Suppressor macrophage treated with lipopolysaccharide for 4 hours (primary cell): ENCODE measurements at regions not wholly inside any gene's neighbourhood (a gene's known extent, or its start where the extent isn't known, plus 50 kb on each side); places are given as distances from the start of the nearest gene placed in this dataset.
A peak's percentile ranks its signal among the peaks of the same experiment; 100 is the strongest.

Experiments used
- DNase-seq: peaks from one replicate; pipeline ENCODE4 v3.0.0-alpha.2; 2020

DNA sequence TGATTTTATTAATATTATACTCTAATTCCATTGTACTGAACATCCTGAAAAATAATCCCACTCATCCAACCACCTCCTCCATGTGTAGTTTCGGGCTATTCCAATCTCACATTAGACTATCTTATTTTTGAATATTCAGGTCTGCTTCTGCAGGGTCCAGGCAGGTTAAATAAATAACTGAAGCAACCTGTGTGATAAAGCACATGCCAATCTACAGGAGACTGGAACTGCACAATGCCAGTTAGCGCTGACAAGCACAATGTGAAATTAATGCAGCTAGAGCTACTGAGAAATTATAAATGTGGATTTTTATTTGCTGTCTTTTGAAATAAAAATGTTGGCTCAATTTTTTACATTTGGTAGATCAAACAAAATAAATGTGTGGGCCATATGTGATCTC, 540.1 kb upstream of the ATXN8OS start:
- no peak for DNase-seq

DNA sequence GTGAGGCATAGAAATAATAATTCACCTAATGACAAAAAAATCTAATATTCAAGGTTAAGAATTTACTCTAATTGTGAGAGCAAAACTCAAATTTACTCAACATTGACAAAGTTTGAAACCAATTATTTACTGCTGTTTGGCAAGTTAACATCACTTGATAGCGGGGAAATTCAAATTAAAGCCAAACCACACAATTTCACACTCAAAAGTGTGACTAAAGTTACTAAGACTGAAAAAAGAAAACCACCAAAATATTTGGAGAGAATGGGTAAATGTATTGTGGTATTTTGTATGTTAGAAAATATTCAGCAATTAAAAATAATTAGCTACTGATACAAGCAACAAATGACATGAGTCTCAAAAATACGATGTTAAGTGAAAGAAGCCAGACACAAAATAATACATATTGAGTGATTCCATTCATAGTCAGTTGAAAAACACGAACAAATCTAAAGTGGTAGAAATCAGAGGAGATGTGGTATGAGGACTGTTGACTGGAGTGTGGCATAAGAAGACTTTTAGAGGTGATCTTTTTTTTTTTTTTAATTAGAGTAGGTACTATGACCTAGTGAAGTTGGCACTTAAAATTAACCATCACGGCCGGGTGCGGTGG, 541.4 kb upstream of the ATXN8OS start:
- no peak for DNase-seq

DNA sequence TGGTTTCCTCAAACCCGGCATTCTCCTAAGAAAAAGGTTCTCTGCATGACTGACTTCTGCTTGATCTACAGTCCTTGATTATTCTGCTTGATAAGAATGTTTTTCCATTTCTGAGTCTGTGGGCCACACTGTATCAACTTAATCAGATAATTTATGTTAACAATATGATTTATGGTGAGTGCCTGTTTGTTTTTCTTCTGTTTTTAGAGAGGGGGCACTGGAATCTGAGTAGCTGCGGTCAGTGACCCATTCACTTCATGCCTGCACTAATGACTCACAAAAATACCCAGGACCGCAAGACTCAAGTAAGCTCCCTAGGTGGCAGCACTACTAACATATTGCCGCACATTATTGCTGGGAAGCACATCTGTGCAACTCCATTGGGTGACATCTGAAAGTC, 542.3 kb upstream of the ATXN8OS start:
- peak; percentile 1 for DNase-seq

DNA sequence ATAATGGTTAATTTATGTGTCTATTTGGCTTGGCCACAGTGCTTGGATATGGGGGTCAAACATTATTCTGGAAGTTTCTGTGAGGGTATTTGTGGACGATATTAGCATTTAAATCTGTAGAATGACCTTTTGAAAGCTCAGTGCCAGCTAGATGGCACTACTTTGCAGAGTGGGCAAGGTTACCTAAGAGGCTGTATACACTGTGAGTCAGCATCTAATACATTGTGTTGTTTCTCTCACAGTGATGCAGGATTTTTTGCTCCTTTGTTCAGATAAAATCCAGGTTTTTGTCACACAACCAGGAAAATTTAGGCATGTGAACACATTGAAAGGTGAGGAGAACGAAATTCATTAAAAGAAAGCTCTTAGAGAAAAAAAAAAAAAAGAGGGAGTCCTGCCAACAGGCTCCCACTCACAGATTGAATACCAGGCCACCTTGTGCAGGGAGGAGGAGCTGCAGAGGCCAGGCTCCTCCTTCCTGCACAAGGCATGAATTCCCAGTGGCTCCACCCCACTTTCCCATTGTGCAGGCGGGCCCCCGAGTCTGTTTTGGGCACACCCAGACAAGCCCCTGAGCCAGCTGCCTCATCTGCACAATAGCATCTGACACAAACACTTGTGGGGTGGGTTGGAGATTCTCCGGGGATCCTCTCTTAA, 551.0 kb upstream of the ATXN8OS start:
- DNase-seq = no peak

DNA sequence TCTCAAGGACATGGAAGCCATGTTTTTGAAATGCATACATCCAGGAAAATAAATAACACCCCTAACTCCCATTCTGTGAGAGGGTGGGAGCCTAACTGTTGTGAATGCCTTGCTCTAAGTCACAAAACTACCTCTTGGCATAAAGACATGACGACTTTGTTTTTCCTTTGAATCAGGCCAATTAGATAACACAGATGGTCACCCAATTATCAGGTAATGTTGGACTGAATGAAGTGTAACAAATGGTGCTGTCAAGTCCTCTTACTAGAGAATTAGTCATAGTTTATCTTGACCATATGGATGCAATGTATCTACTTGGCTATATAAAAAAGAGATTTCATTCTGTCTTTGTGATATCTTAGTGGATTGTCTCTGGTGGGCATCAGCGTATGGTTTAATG, 553.6 kb upstream of the ATXN8OS start:
- no peak for DNase-seq

DNA sequence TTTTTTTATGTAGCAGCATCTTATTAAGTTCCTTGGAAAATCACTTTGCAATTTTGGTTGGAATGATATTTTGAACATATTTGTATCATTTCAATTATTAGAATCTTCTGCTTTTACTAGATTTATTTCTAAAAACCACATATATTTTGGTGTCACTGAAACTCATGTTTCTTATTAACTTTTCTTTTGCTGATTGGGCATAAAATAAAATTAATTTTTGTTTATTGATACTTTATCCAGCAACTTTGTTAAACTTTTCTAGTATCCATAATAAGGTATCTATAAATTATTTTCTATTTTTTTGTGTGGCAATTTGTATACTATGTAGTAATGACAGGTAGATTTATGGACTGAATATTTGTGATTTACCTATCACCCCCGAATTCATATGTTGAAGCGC, 556.4 kb upstream of the ATXN8OS start:
- no peak for DNase-seq

DNA sequence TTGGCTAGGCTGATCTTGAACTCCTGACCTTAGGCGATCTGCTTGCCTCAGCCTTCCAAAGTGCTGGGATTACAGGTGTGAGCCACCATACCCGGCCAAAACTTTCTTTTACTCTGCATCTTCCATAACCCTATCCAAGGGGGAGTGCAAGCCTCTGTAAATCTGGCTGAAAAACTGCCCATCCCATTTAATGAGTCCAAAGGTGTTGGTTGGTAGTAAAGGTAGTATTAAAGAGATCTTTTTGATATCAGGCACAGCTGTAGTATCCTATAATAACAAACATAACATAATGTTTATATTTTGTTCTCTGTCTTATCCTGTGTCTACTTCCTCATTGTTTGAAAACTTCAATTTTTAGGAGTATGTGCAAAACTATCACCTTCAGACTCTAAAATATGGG, 559.8 kb upstream of the ATXN8OS start:
- no peak for DNase-seq

DNA sequence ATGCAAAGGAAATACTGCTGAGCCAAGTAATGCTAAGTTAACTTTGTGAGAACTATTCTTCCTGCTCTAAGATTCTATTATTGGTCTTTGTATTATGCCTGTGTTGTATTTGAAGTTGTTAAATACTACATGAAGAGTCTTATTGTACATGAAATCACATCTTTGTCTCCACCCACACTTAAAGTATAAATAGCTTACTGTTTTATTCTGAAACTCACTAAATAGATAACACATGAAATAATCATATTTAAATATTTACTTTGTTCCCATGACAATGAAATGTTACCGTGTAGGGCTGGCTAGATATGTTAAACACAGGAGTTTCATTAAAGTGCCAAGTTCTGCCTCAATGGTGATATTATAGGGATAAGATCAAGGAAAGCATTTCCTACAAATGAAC, 562.1 kb upstream of the ATXN8OS start:
- DNase-seq = no peak

DNA sequence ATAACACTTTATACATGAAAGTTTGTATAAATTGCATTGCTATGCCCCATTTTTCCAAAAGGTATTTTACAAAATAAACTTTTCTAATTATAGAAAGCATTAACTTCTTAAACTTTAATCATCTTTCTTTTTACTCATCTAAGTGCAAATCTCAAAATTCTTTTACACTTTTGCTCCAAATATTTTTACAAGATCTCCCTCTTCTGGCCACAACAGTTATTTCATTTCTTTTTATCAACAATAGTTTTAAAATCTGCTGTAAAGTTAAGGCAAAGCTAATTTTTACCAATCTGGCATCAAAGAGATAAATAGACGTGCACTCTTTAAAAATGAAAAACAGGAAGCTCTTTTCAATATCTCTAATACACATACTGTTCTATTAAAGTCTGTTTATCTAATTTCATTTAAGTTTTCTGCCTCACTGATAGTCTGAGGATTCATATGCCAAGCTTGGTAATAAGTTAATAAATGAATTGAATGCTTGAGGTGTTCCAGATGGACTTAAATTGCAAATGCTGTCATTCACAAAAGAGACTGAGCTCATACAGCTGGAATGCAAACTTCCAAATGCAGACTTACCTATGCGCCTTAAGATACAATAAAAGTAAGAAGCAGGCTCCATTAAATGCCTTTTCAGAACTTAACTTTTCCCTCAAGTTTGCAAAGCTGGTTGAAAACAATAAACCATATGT, 583.0 kb upstream of the ATXN8OS start:
- peak; percentile 1 for DNase-seq

DNA sequence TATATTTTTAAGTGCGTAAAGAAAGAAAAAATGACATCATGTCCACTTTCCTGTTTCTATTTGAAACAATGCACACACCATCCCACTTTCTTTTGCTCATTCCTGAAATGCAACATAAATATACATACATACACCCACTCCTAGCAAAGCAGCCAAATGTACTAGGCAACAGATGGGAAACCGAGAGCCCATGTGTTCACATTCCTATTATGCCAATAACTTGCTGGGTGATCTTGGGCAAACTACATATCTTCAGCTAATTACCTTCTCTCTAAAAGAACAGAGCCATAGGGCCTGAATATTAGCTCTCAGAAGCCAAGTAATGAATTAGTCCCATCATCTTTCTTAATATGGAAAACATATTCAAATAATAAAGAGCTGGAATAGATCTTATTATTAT, 610.6 kb upstream of the ATXN8OS start:
- DNase-seq = no peak

DNA sequence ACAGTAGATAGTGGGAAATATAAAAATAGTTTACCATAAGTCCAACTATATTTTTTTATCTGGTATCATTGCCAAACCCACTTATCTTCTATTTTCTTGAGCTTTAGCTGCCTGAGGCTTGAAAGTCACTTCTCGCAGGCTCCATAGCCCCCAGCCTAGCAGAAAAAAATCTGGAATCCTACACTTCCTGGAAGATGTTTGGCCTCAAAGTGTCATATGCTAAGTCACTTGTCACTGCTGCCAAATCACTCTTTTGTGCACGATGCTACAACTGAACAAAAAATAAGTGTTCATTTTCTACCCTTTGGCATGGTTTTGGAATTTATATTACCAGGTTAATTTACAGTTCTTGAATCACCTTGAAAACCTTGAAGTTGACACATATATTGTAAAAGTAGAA, 612.5 kb upstream of the ATXN8OS start:
- DNase-seq = no peak

DNA sequence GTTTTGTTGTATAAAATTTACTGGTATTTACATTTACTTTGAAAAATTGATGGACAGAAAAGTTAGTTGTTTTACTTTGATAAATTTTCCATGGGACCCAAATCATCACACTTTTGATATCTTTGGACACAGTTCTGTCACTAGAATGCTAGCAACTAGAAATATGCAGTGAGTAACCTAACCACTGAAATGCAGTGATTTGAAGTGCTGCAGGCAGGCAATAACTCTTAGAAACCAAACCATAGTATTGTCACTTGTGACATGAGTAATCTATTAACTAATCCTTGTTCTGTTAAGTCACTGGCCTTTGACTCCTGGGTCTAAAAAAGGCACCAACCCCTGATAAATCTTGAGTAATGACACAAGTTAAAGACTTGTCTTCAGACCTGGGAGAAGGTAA, 620.0 kb upstream of the ATXN8OS start:
- DNase-seq = no peak

DNA sequence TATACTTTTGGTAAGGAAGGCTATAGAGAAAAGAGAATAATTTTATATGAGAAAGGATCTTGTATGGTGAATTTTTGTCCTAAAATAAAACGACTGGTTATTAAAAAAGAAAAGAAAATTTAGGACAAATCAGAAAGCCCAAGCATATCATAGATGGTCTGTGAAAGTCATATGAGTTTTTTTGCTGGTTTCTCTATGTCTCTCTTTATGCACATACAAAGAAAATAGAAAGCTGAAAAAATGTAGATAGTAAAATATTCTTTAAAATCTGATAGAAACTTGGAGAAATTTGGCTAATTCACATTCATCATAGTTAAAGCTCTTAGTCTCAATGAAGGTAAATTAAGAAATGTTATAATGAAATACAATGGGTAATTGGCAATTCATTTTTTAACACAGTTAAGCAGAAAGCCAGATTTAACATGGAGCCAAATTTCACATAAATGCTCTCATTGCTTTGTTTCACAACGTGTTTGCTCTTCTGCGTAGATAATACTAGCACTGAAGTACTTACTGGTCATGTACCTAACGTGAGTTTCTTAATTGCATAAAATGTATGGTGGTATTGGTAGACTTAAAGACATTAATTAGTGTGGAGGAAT, 621.5 kb upstream of the ATXN8OS start:
- no peak for DNase-seq

DNA sequence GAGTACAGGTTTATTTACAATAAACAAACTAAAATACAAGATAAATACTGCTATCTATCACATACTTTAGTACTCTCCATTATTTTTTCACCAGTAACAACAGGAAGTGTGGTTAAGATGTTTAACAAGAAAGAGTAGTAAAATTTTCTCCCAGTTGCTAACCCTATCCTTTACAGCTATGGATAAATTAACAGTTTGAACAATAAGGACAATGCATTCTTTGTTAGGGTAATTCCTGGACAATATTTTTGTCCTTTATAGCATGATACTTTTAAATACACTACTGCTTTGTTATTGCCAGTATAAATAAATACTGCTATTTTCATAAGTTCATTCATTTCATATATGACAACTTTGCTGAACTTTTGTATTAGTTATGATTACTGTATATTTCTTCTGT, 630.2 kb upstream of the ATXN8OS start:
- DNase-seq = no peak

DNA sequence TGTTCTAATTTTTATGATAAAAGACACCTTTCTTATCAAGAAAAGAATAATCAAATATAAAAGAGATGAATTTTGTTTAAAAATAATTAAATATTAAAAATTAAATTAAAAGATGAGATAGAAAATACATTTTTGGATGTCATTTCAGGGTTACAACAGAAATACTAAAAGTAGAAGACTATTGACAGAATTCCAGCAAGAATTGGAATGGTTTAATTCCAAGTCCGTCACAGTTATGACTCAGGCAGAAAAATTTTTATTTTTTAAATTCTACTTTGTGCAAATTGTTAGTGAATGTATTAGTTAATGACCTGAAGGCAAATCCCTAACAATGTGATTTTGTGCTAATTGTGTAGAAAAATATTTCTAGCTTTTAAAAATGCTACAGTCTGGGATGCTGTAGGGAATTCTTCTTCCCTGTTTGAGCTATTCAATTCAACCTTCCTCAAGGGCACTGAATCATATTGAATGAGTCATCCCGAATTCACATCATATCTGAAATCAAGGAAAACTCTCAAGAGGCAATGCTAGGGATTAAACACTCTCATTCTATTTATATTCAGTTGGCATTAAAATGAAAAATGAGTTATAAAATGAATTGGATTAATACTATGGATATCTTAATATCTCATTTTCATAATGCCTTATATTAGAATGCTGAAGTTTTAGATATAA, 633.5 kb upstream of the ATXN8OS start:
- DNase-seq = no peak

DNA sequence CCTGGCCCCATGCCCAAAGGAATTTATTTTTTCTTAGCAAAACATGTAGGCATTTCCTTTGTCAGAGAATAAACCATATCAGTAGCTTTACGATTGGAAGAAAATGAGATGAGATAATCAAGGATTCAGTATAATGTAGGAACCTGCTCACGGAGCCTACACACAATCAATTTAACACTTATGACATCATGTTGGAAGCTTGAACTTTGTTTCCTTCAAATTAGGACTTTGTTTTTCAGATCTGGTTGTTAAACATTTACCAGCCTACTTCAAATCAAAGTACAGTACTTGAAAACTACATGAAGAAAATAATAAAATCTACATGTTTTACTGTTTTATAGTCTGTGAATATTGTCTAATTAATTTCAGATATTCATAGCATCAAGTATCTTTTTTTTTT, 639.0 kb upstream of the ATXN8OS start:
- DNase-seq = no peak

DNA sequence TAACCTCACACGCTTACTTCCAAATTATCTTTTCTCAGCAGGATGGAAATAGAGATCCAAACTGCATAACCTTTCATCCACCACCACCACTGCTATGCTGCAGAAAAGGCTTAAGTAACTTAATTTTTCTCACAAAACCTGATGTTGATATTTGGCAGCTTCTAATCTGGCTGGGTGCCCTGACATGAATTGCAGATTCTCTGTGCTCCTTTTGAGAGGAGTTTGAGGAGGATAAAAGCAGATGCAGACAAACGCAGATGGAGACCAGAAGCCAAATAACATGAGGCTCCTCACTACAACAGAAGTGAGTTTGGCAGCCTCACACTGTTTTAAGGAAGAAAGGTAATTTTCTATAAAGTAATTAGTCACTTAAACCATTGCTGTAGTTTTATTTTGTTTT, 646.2 kb upstream of the ATXN8OS start:
- no peak for DNase-seq

DNA sequence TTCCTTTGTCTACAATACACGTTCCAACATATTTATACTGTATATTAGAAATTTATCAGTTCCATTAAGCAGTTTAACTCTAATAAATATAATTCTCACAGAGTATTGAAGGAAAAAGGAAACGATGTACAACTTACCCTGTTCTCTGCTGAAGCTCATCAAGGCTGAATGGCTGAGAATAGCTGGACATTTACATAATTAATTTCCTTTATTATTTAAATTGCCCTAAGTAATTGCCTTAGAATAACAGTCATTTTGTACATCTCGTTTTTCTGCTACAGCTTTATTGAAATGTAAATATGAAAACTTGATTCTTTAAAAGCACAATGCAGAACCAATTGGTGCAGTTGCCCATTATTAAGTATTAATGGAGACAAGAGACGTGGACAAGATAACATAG, 648.3 kb upstream of the ATXN8OS start:
- no peak for DNase-seq

DNA sequence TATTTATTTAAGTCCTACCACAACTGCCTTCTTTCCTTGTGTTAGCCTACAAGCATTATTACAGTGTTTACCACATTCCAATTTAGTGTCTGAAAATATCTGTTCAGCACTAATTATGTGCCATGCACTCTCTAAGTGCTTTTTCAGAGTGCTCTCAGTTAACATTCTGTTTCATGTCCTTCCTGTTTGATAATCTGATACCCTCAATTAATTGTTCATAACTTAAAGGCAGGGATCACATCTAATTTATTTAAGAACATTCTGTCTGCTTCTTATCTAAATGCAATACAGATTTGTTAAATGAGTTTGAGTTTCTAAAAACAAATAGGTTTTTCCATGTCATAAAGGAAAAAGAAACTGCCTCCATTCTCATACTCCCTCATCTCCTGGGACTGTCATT, 649.6 kb upstream of the ATXN8OS start:
- no peak for DNase-seq

DNA sequence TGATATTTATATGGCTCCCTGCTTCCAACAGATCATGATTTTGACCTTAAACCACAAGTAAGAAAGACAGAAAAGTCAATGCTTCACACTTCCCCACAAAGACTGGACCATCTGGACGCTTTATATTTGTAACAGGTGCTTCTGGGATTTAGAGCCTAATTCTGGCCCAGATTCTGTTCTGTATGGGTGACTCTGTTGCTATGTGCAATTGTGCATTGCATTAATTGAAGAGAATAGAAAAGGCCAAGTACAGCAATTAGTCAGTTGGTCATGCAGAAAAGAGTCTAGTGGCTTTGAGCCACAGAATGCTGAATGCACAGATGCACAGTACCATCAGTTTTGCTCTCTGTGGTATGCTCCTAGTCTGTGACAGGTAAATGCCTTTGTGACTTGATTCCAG, 657.4 kb upstream of the ATXN8OS start:
- no peak for DNase-seq

DNA sequence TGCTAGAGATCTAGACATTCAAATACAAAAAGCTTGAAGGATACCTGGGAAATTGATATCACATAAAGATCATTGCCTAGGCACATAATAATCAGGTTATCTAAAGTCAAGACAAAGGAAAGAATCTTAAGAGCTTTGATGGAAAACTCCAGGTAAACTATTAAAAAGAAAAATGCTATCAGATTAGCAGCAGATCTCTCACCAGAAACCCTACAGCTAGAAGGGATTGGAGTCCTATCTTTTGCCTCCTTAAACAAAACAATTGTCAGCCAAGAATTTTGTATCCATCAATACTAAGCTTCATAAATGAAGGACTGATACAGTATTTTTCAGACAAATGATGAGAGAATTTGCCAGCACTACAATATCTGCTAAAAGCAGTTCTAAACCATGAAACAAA, 682.4 kb upstream of the ATXN8OS start:
- no peak for DNase-seq

DNA sequence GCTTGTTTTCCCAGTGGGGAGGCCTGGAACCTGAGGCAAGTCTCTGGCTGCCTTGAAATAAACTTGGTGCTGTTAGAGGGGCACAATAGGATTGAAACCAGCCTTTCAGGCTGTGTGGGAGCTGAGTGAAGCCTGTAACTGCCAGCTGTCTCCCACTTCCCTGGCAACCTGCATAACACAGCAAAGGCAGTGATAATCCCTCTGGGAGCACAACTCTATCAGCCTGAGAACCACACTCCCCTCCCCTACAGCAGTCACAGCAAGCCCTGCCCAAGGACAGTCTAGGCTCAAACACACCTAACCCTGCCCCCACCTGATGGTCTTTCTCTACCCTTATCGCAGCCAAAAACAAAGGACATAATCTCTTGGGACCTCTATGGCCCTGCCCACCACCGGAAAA, 683.8 kb upstream of the ATXN8OS start:
- DNase-seq = no peak

DNA sequence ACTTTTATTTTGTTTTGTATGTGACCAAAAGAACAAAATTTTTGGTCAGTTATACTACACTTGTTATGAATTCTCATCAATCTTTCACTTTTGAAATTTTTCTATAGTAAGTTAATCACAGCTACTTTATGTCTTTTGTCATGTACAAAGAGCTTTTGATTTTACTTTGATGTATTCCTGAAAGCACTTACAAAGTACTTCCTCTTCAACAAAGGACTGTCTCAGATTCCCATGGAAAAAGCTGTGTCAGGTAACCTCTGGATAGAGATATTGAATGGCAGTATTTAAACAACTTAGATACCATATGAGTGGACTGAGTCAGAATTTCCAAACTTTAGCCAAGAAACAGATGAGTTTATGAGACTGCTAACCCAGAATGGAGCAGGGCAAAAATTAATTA, 689.3 kb upstream of the ATXN8OS start:
- DNase-seq = no peak

DNA sequence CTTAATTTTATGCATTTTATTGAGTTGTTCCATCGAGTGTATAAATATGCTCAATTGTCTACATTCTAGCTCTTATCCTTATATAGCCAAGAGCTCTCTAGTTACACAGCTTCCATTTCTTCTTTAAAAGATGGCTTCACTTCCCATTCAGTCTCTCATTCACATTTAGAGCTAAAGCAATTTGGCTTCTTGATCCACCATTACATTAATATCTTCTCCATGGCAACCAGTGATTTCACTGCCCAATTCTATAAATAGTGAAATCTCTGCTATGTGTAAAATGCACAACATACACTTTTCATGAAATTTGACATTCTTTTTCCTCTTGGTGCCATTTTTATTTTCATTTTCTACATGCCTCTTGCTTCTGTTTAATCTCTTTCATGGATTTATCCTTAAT, 696.9 kb upstream of the ATXN8OS start:
- DNase-seq = no peak
